ENCODE measurements at regions not wholly inside any gene's neighbourhood (a gene's known extent, or its start where the extent isn't known, plus 50 kb on each side); places are given as distances from the start of the nearest gene placed in this dataset.

DNA sequence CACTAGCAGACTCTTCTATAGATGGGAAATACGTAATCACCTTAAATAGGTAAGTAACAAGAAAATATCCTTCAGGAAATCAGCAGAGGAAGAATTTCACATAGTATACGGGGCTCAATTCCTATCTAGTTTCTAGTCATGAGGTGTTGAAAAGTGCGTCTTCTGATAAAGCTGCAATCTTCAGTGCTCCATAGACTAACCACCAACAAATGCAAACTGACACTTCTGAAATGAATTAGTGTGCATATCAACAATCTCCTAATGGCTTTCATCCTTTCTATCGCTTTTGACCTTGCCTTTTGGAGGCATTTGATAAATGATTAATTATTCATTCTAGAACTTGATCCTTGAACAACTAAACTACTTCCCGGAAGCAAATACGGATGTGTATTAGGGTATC, 2306.6 kb upstream of the AGA start:
- Histone ChIP-seq H3K4me3 (replicated peaks in 1 of 3; ENCODE audit: low read depth in 2 of 3, low read length in 3 of 3) (no peak overlapping the region), H3K4me1 (ENCODE audit: control insufficient read depth in 1 of 2, insufficient read depth in 2 of 2, low read length in 2 of 2) (no peaks in the 10 kb centered on the region), H3K27me3 (ENCODE audit: control insufficient read depth in 2 of 2, insufficient read depth in 2 of 2, low read length in 2 of 2) (no peaks in the 10 kb centered on the region), H2AFZ (ENCODE audit: insufficient read depth, low read depth, low read length, poor library complexity, severe bottlenecking) (no peak overlapping the region), H4K20me1 (ENCODE audit: insufficient read depth, low read length) (no peaks in the 10 kb centered on the region), H3K79me2 (ENCODE audit: insufficient read depth, low read length) (no peaks in the 10 kb centered on the region), H3K9me3 (replicated peaks in 1 of 2; ENCODE audit: control insufficient read depth in 1 of 2, insufficient read depth in 1 of 2, low read length in 2 of 2) (peaks cover 0 to 3% of the 10 kb centered on the region in 2 donors), H3K36me3 (replicated peaks in 1 of 2; ENCODE audit: control insufficient read depth in 1 of 2, insufficient read depth in 2 of 2, low read length in 2 of 2) (no peaks in the 10 kb centered on the region), H3K9ac (ENCODE audit: insufficient read depth, low read length, poor library complexity, severe bottlenecking) (no peak overlapping the region), H3K27ac (ENCODE audit: low read depth in 1 of 2, low read length in 2 of 2) (no peak overlapping the region), H3K4me2 (replicated peaks; ENCODE audit: extremely low read depth, low read length, poor library complexity, severe bottlenecking) (no peak overlapping the region)
- no peak overlapping the region for H3K4me3 Mint-ChIP-seq
- no peaks in the 10 kb centered on the region for H3K36me3 Mint-ChIP-seq
- intact Hi-C loops (cut with micrococcal nuclease) = no loop called here
- H3K9me3 Mint-ChIP-seq = peaks cover 0 to 7% (median 2%) of the 10 kb centered on the region in 7 donors
- H3K27ac Mint-ChIP-seq = no peak overlapping the region
- WGBS (ENCODE audit: insufficient coverage) = no CpG with 5 or more reads among the region's 6 CpGs
- no peaks in the 10 kb centered on the region for H3K27me3 Mint-ChIP-seq (ENCODE audit: low read depth in 3 of 3)
- no peaks in the 10 kb centered on the region for H3K4me1 Mint-ChIP-seq
- TF ChIP-seq, protein P1, sequence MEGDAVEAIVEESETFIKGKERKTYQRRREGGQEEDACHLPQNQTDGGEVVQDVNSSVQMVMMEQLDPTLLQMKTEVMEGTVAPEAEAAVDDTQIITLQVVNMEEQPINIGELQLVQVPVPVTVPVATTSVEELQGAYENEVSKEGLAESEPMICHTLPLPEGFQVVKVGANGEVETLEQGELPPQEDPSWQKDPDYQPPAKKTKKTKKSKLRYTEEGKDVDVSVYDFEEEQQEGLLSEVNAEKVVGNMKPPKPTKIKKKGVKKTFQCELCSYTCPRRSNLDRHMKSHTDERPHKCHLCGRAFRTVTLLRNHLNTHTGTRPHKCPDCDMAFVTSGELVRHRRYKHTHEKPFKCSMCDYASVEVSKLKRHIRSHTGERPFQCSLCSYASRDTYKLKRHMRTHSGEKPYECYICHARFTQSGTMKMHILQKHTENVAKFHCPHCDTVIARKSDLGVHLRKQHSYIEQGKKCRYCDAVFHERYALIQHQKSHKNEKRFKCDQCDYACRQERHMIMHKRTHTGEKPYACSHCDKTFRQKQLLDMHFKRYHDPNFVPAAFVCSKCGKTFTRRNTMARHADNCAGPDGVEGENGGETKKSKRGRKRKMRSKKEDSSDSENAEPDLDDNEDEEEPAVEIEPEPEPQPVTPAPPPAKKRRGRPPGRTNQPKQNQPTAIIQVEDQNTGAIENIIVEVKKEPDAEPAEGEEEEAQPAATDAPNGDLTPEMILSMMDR (IDR thresholded peaks at IDR 0.05) = no peak
- no peak for DNase-seq

DNA sequence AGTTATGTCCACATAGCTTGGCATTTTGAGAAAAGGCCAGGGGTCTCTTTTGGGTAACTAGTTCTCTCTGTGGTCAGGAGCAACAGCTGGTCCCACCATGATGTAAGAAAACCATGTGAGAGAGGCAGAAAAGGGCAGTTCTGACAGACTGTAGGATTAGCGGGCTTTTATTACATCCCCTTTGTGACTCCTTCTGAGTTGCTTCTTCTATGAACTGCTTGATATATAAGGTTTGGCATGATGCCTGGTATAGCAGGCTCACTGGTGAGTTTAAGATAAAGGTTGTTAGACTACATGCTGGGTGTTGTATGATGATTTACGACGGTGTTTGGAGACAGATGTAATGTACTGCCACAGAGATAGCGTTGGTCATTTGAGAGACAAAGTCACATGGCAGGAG, 2308.1 kb upstream of the AGA start:
- H3K36me3 Mint-ChIP-seq = no peaks in the 10 kb centered on the region
- Histone ChIP-seq H3K4me2 (replicated peaks; ENCODE audit: extremely low read depth, low read length, poor library complexity, severe bottlenecking) (no peak overlapping the region), H3K4me1 (ENCODE audit: control insufficient read depth in 1 of 2, insufficient read depth in 2 of 2, low read length in 2 of 2) (no peaks in the 10 kb centered on the region), H3K4me3 (replicated peaks in 1 of 3; ENCODE audit: low read depth in 2 of 3, low read length in 3 of 3) (no peak overlapping the region), H3K9ac (ENCODE audit: insufficient read depth, low read length, poor library complexity, severe bottlenecking) (no peak overlapping the region), H4K20me1 (ENCODE audit: insufficient read depth, low read length) (no peaks in the 10 kb centered on the region), H3K27me3 (ENCODE audit: control insufficient read depth in 2 of 2, insufficient read depth in 2 of 2, low read length in 2 of 2) (no peaks in the 10 kb centered on the region), H3K79me2 (ENCODE audit: insufficient read depth, low read length) (no peaks in the 10 kb centered on the region), H3K9me3 (replicated peaks in 1 of 2; ENCODE audit: control insufficient read depth in 1 of 2, insufficient read depth in 1 of 2, low read length in 2 of 2) (no peaks in the 10 kb centered on the region), H3K27ac (ENCODE audit: low read depth in 1 of 2, low read length in 2 of 2) (no peak overlapping the region), H2AFZ (ENCODE audit: insufficient read depth, low read depth, low read length, poor library complexity, severe bottlenecking) (no peak overlapping the region), H3K36me3 (replicated peaks in 1 of 2; ENCODE audit: control insufficient read depth in 1 of 2, insufficient read depth in 2 of 2, low read length in 2 of 2) (no peaks in the 10 kb centered on the region)
- WGBS (ENCODE audit: insufficient coverage) = 7% methylated on average over 4 of the region's 4 CpGs
- TF ChIP-seq, protein P1 (IDR thresholded peaks at IDR 0.05) = no peak
- intact Hi-C loops (cut with micrococcal nuclease) = no loop called here
- peaks cover 0 to 7% (median 0%) of the 10 kb centered on the region in 7 donors for H3K9me3 Mint-ChIP-seq
- no peak overlapping the region for H3K4me3 Mint-ChIP-seq
- DNase-seq = no peak
- no peaks in the 10 kb centered on the region for H3K27me3 Mint-ChIP-seq (ENCODE audit: low read depth in 3 of 3)
- H3K27ac Mint-ChIP-seq = no peak overlapping the region
- H3K4me1 Mint-ChIP-seq = no peaks in the 10 kb centered on the region

Data from CD14-positive monocyte (primary cell).